Colonic mucosa (tissue), 4 donors: ENCODE measurements at regions not wholly inside any gene's neighbourhood (a gene's known extent, or its start where the extent isn't known, plus 50 kb on each side); places are given as distances from the start of the nearest gene placed in this dataset.

Source experiments
- DNase-seq: peaks from one replicate; pipeline ENCODE4 v3.0.0-alpha.2; 2020
- H3K27ac ChIP-seq: fragments of 200-600 bp; one replicate; pipeline ENCODE4 v1.8.0; 2021
- H3K27me3 ChIP-seq: fragments of 200-600 bp; one replicate; pipeline ENCODE4 v1.8.0; 2021
- H3K36me3 ChIP-seq: fragments of 200-600 bp; one replicate; pipeline ENCODE4 v1.8.0; 2021
- H3K4me1 ChIP-seq: fragments of 200-600 bp; one replicate; pipeline ENCODE4 v1.8.0; 2021; ENCODE audit warnings: mild to moderate bottlenecking
- H3K4me3 ChIP-seq: fragments of 200-600 bp; one replicate; pipeline ENCODE4 v1.8.0; 2021
- H3K9ac ChIP-seq, 2 donors: one replicate each; pipeline ENCODE4 v1.7.0; 2013; ENCODE audit warnings: control low read depth in 2 of 2, low read depth in 2 of 2, low read length in 2 of 2
- H3K9me3 ChIP-seq: fragments of 200-600 bp; one replicate; pipeline ENCODE4 v1.8.0; 2021
- intact Hi-C: fragments of 100-400 bp; cut with DNase I; formaldehyde crosslinking; loops from one replicate; pipeline ENCODE4 v1.14.1; 2022
- TF ChIP-seq, protein P1 (sequence below): fragments of 200-600 bp; IDR thresholded peaks from one replicate; pipeline ENCODE4 v1.8.0; 2022; ENCODE audit warnings: antibody characterized with exemption, mild to moderate bottlenecking
- donor health status: healthy.
- donor health status: DM: no; HTN: no; CAD: no.
- donor health status: DM: no; HTN: no; CAD: no.

DNA sequence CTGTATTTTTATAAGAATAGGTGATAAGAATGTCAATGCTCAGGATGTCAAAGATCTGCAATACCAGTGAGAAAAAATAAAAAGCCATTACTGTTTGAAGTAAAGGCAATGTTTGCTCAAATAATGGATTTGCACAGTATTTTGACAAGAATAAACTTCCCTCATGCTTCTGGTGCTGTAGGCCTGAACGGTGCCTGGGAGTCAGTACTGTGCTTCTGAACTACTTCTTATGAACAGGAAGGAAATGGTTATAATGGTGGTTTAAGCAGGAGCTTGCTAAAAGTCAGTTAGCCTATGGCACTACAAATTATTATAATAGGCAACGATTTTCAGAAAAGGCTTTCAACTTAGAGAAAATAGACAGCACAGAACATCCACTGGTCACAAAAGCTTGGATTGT lies 548.3 kb upstream of the CDH18 start:
- no peaks in the 10 kb centered on the region for H3K4me1 ChIP-seq
- intact Hi-C loops: no loop called here
- H3K27ac ChIP-seq: no peak overlapping the region
- DNase-seq: no peak
- no peaks in the 10 kb centered on the region for H3K9me3 ChIP-seq
- no peak overlapping the region for H3K9ac ChIP-seq
- H3K4me3 ChIP-seq: no peak overlapping the region
- TF ChIP-seq, protein P1, sequence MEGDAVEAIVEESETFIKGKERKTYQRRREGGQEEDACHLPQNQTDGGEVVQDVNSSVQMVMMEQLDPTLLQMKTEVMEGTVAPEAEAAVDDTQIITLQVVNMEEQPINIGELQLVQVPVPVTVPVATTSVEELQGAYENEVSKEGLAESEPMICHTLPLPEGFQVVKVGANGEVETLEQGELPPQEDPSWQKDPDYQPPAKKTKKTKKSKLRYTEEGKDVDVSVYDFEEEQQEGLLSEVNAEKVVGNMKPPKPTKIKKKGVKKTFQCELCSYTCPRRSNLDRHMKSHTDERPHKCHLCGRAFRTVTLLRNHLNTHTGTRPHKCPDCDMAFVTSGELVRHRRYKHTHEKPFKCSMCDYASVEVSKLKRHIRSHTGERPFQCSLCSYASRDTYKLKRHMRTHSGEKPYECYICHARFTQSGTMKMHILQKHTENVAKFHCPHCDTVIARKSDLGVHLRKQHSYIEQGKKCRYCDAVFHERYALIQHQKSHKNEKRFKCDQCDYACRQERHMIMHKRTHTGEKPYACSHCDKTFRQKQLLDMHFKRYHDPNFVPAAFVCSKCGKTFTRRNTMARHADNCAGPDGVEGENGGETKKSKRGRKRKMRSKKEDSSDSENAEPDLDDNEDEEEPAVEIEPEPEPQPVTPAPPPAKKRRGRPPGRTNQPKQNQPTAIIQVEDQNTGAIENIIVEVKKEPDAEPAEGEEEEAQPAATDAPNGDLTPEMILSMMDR: no peak
- no peaks in the 10 kb centered on the region for H3K27me3 ChIP-seq
- H3K36me3 ChIP-seq: no peaks in the 10 kb centered on the region

DNA sequence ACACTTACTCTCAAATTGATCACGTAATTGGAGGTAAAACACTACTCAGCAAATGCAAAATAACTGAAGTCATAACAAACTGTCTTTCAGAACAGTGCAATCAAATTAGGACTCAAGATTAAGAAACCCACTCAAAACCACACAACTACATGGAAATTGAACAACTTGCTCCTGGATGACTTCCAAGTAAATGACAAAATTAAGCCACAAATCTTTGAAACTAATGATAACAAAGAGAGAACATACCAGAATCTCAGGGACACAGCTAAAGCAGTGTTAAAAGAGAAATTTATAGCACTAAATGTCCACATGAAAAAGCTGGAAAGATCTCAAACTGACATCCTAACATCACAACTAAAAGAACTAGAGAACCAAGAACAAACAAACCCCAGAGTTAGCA lies 540.5 kb upstream of the CDH18 start:
- H3K36me3 ChIP-seq: no peaks in the 10 kb centered on the region
- no peaks in the 10 kb centered on the region for H3K4me1 ChIP-seq
- no peak overlapping the region for H3K4me3 ChIP-seq
- H3K9me3 ChIP-seq: no peaks in the 10 kb centered on the region
- no peak overlapping the region for H3K9ac ChIP-seq
- DNase-seq: no peak
- H3K27ac ChIP-seq: no peak overlapping the region
- intact Hi-C loops: no loop called here
- H3K27me3 ChIP-seq: no peaks in the 10 kb centered on the region
- TF ChIP-seq, protein P1: no peak

GRCh38 chr5:20524991-20525529 lies 537.1 kb upstream of the CDH18 start:
- no peaks in the 10 kb centered on the region for H3K4me1 ChIP-seq
- no peaks in the 10 kb centered on the region for H3K36me3 ChIP-seq
- intact Hi-C loops: no loop called here
- no peaks in the 10 kb centered on the region for H3K9me3 ChIP-seq
- H3K27ac ChIP-seq: no peak overlapping the region
- H3K27me3 ChIP-seq: no peaks in the 10 kb centered on the region
- no peak overlapping the region for H3K9ac ChIP-seq
- no peak overlapping the region for H3K4me3 ChIP-seq
- no peak for DNase-seq
- TF ChIP-seq, protein P1: no peak

DNA sequence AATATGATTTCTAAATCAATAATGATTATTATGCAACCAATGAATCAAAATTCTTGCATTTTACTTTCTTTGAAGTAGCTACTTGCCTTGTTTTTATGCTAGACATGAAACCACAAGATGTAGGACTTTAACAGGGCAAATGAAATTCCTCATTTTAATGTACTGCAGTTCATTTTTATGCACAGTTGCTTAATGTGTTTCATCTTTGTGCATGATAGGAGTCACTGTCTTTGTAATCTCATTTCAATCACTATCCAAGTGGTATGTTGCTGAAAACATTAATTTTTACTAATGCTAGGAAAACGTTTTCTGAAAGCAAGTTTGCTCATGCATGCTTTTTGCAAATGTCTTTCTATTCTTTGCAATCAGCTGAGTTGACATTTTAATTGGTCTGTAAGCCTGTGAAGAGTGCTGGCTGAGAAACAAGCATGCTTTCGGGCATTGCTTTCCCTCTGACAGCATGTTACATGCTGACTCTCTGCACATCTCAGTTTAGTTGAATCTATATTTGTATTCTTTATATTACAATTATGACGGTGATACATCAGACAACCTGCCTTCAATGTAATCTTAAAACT lies 535.0 kb upstream of the CDH18 start:
- Histone ChIP-seq H3K9me3 (no peaks in the 10 kb centered on the region), H3K27me3 (no peaks in the 10 kb centered on the region), H3K4me1 (no peaks in the 10 kb centered on the region), H3K27ac (no peak overlapping the region), H3K4me3 (no peak overlapping the region), H3K36me3 (no peaks in the 10 kb centered on the region), H3K9ac (no peak overlapping the region)
- intact Hi-C loops: no loop called here
- TF ChIP-seq, protein P1: no peak
- no peak for DNase-seq

- H3K9me3 ChIP-seq: no peaks in the 10 kb centered on the region
- DNase-seq: no peak
- H3K4me1 ChIP-seq: no peaks in the 10 kb centered on the region
- no peak overlapping the region for H3K9ac ChIP-seq
- H3K27me3 ChIP-seq: no peaks in the 10 kb centered on the region
- intact Hi-C loops: no loop called here
- H3K36me3 ChIP-seq: no peaks in the 10 kb centered on the region
- no peak overlapping the region for H3K27ac ChIP-seq
- H3K4me3 ChIP-seq: no peak overlapping the region
- TF ChIP-seq, protein P1: no peak
These were observed 527.6 kb upstream of the CDH18 start for GRCh38 chr5:20515606-20516005.
